Erythroblast (primary cell): ENCODE measurements at regions not wholly inside any gene's neighbourhood (a gene's known extent, or its start where the extent isn't known, plus 50 kb on each side); places are given as distances from the start of the nearest gene placed in this dataset.

Experiments
- GATA1 ChIP-seq: IDR thresholded peaks from 2 replicates; pipeline ENCODE4 v1.6.1; 2011; ENCODE audit warnings: low read depth, mild to moderate bottlenecking, control low read depth, low read length, moderate library complexity
- POLR2A ChIP-seq: IDR thresholded peaks from 2 replicates; pipeline ENCODE4 v1.6.1; 2011; ENCODE audit warnings: mild to moderate bottlenecking, low read length

- TF ChIP-seq POLR2A (no peak), GATA1 (no peak)
Measured at GRCh38 chr5:153101235-153102180, 389.0 kb upstream of the GRIA1 start.
